ENCODE measurements at regions not wholly inside any gene's neighbourhood (a gene's known extent, or its start where the extent isn't known, plus 50 kb on each side); places are given as distances from the start of the nearest gene placed in this dataset.

GRCh38 chr15:98177966-98178592, 217.6 kb downstream of the ARRDC4 start:
- H3K4me3 Mint-ChIP-seq = no peak overlapping the region
- no peaks in the 10 kb centered on the region for H3K9me3 Mint-ChIP-seq
- no peaks in the 10 kb centered on the region for H3K4me1 Mint-ChIP-seq
- DNase-seq (ENCODE audit: low spot score in 2 of 2) = no peak
- H3K27ac Mint-ChIP-seq = no peak overlapping the region
- ATAC-seq = peak; percentile 40
- no peaks in the 10 kb centered on the region for H3K36me3 Mint-ChIP-seq

- Mint-ChIP-seq H3K4me1 (no peaks in the 10 kb centered on the region), H3K27ac (no peak overlapping the region), H3K36me3 (no peaks in the 10 kb centered on the region), H3K4me3 (no peak overlapping the region), H3K9me3 (no peaks in the 10 kb centered on the region)
- ATAC-seq (no peak), DNase-seq (ENCODE audit: low spot score in 2 of 2) (no peak)
Observed at GRCh38 chr15:98178861-98179260, 218.4 kb downstream of the ARRDC4 start.

GRCh38 chr15:98187549-98187948, 227.0 kb downstream of the ARRDC4 start:
- no peaks in the 10 kb centered on the region for H3K36me3 Mint-ChIP-seq
- H3K9me3 Mint-ChIP-seq = peaks cover 4% of the 10 kb centered on the region
- ATAC-seq (no peak), DNase-seq (ENCODE audit: low spot score in 2 of 2) (no peak)
- H3K27ac Mint-ChIP-seq = no peak overlapping the region
- H3K4me3 Mint-ChIP-seq = no peak overlapping the region
- H3K4me1 Mint-ChIP-seq = no peaks in the 10 kb centered on the region

- Mint-ChIP-seq H3K9me3 (peaks cover 4% of the 10 kb centered on the region), H3K36me3 (no peaks in the 10 kb centered on the region), H3K4me1 (no peaks in the 10 kb centered on the region), H3K4me3 (no peak overlapping the region), H3K27ac (no peak overlapping the region)
- DNase-seq (ENCODE audit: low spot score in 2 of 2) (no peak), ATAC-seq (no peak)
Observed at GRCh38 chr15:98190914-98191313, 230.4 kb downstream of the ARRDC4 start.

- DNase-seq (ENCODE audit: low spot score in 2 of 2) = no peak
- ATAC-seq = no peak
- H3K4me3 Mint-ChIP-seq = no peak overlapping the region
- peaks cover 3% of the 10 kb centered on the region for H3K9me3 Mint-ChIP-seq
- no peaks in the 10 kb centered on the region for H3K36me3 Mint-ChIP-seq
- no peak overlapping the region for H3K27ac Mint-ChIP-seq
- H3K4me1 Mint-ChIP-seq = no peaks in the 10 kb centered on the region
Observed at GRCh38 chr15:98195796-98196195, 235.3 kb downstream of the ARRDC4 start.

GRCh38 chr15:98196371-98196770, 235.9 kb downstream of the ARRDC4 start:
- DNase-seq (ENCODE audit: low spot score in 2 of 2) (no peak), ATAC-seq (no peak)
- Mint-ChIP-seq H3K4me3 (no peak overlapping the region), H3K4me1 (no peaks in the 10 kb centered on the region), H3K36me3 (no peaks in the 10 kb centered on the region), H3K9me3 (peaks cover 3% of the 10 kb centered on the region), H3K27ac (no peak overlapping the region)

- ATAC-seq (no peak), DNase-seq (ENCODE audit: low spot score in 2 of 2) (no peak)
- Mint-ChIP-seq H3K9me3 (peaks cover 7% of the 10 kb centered on the region), H3K4me3 (no peak overlapping the region), H3K4me1 (no peaks in the 10 kb centered on the region), H3K36me3 (no peaks in the 10 kb centered on the region), H3K27ac (no peak overlapping the region)
Observed at GRCh38 chr15:98202256-98202655, 241.8 kb downstream of the ARRDC4 start.

GRCh38 chr15:98203872-98204660, 243.6 kb downstream of the ARRDC4 start:
- Mint-ChIP-seq H3K27ac (no peak overlapping the region), H3K9me3 (peaks cover 5% of the 10 kb centered on the region), H3K4me1 (no peaks in the 10 kb centered on the region), H3K36me3 (no peaks in the 10 kb centered on the region), H3K4me3 (no peak overlapping the region)
- no peak for DNase-seq (ENCODE audit: low spot score in 2 of 2)
- no peak for ATAC-seq

GRCh38 chr15:98207928-98208327, 247.4 kb downstream of the ARRDC4 start:
- H3K36me3 Mint-ChIP-seq = no peaks in the 10 kb centered on the region

GRCh38 chr15:98213346-98213979, 253.0 kb downstream of the ARRDC4 start:
- DNase-seq (ENCODE audit: low spot score in 2 of 2) (no peak), ATAC-seq (no peak)
- Mint-ChIP-seq H3K9me3 (peaks cover 2% of the 10 kb centered on the region), H3K4me1 (no peaks in the 10 kb centered on the region), H3K36me3 (no peaks in the 10 kb centered on the region), H3K4me3 (no peak overlapping the region), H3K27ac (no peak overlapping the region)

More at GRCh38 chr15:98207928-98208327, 247.4 kb downstream of the ARRDC4 start:
- ATAC-seq (no peak), DNase-seq (ENCODE audit: low spot score in 2 of 2) (no peak)
- no peaks in the 10 kb centered on the region for H3K4me1 Mint-ChIP-seq
- no peak overlapping the region for H3K4me3 Mint-ChIP-seq
- H3K9me3 Mint-ChIP-seq = peaks cover 7% of the 10 kb centered on the region
- H3K27ac Mint-ChIP-seq = no peak overlapping the region

GRCh38 chr15:98216166-98216565, 255.7 kb downstream of the ARRDC4 start:
- H3K27ac Mint-ChIP-seq = no peak overlapping the region
- H3K36me3 Mint-ChIP-seq = no peaks in the 10 kb centered on the region
- H3K9me3 Mint-ChIP-seq = peaks cover 2% of the 10 kb centered on the region
- no peak for ATAC-seq
- H3K4me1 Mint-ChIP-seq = no peaks in the 10 kb centered on the region
- no peak for DNase-seq (ENCODE audit: low spot score in 2 of 2)
- H3K4me3 Mint-ChIP-seq = no peak overlapping the region

- H3K4me1 Mint-ChIP-seq = no peaks in the 10 kb centered on the region
- DNase-seq (ENCODE audit: low spot score in 2 of 2) (no peak), ATAC-seq (no peak)
- H3K9me3 Mint-ChIP-seq = peaks cover 2% of the 10 kb centered on the region
- no peak overlapping the region for H3K27ac Mint-ChIP-seq
- H3K4me3 Mint-ChIP-seq = no peak overlapping the region
- no peaks in the 10 kb centered on the region for H3K36me3 Mint-ChIP-seq
Observed at GRCh38 chr15:98217356-98217755, 256.9 kb downstream of the ARRDC4 start.

- ATAC-seq (no peak), DNase-seq (ENCODE audit: low spot score in 2 of 2) (no peak)
- Mint-ChIP-seq H3K36me3 (no peaks in the 10 kb centered on the region), H3K4me1 (no peaks in the 10 kb centered on the region), H3K9me3 (peaks cover 4% of the 10 kb centered on the region), H3K27ac (no peak overlapping the region), H3K4me3 (no peak overlapping the region)
Observed at GRCh38 chr15:98221144-98221543, 260.6 kb downstream of the ARRDC4 start.

GRCh38 chr15:98221577-98221976, 261.1 kb downstream of the ARRDC4 start:
- H3K4me1 Mint-ChIP-seq = no peaks in the 10 kb centered on the region
- no peak overlapping the region for H3K4me3 Mint-ChIP-seq
- H3K9me3 Mint-ChIP-seq = peaks cover 4% of the 10 kb centered on the region
- H3K36me3 Mint-ChIP-seq = no peaks in the 10 kb centered on the region
- no peak overlapping the region for H3K27ac Mint-ChIP-seq
- DNase-seq (ENCODE audit: low spot score in 2 of 2) = no peak
- no peak for ATAC-seq

- Mint-ChIP-seq H3K9me3 (peaks cover 3% of the 10 kb centered on the region), H3K4me1 (no peaks in the 10 kb centered on the region), H3K27ac (no peak overlapping the region), H3K4me3 (no peak overlapping the region), H3K36me3 (no peaks in the 10 kb centered on the region)
- DNase-seq (ENCODE audit: low spot score in 2 of 2) (no peak), ATAC-seq (no peak)
Observed at GRCh38 chr15:98226149-98226548, 265.6 kb downstream of the ARRDC4 start.

GRCh38 chr15:98226578-98226977, 266.1 kb downstream of the ARRDC4 start:
- Mint-ChIP-seq H3K9me3 (peaks cover 2% of the 10 kb centered on the region), H3K27ac (no peak overlapping the region), H3K4me3 (no peak overlapping the region), H3K36me3 (no peaks in the 10 kb centered on the region), H3K4me1 (no peaks in the 10 kb centered on the region)
- ATAC-seq (no peak), DNase-seq (ENCODE audit: low spot score in 2 of 2) (no peak)

Measured in stimulated activated effector memory CD8-positive, alpha-beta T cell treated with anti-CD3 and anti-CD28 coated beads, Interleukin-12 subunit alpha, Interleukin-12 subunit beta, amount 100 ng/mL, for 72 hours (primary cell).